Uterus (tissue), 2 donors: ENCODE measurements at regions not wholly inside any gene's neighbourhood (a gene's known extent, or its start where the extent isn't known, plus 50 kb on each side); places are given as distances from the start of the nearest gene placed in this dataset.

ENCODE experiments used
- CTCF ChIP-seq, 4 experiments: fragments of 200-600 bp in 2 of 4; fragments of 450-650 bp in 2 of 4; sonication (generic) in 2 of 4; IDR thresholded peaks; one replicate each; pipeline ENCODE4 v1.5.1; 2016 to 2019; ENCODE audit warnings: antibody characterized with exemption in 4 of 4, mild to moderate bottlenecking in 2 of 4, moderate library complexity in 1 of 4
- POLR2A ChIP-seq, 2 donors: fragments of 450-650 bp; IDR thresholded peaks; one replicate each; pipeline ENCODE4 v1.6.1; 2016; ENCODE audit warnings: antibody characterized with exemption in 2 of 2, mild to moderate bottlenecking in 1 of 2, moderate library complexity in 1 of 2

- TF ChIP-seq CTCF (IDR thresholded peaks at IDR 0.05) = no peak
- TF ChIP-seq POLR2A (IDR thresholded peaks at IDR 0.05) = no peak
Observed at GRCh38 chr5:20654746-20655145, 666.7 kb upstream of the CDH18 start.
